Cardiac septum (tissue), 1 donor: ENCODE measurements at regions not wholly inside any gene's neighbourhood (a gene's known extent, or its start where the extent isn't known, plus 50 kb on each side); places are given as distances from the start of the nearest gene placed in this dataset.
"Not testable (repeated sequence)": the region's sequence is repeated elsewhere in the genome, so short reads cannot be mapped to it uniquely, and the experiment has no call there.

Source experiments
- DNase-seq: peaks from one replicate; pipeline ENCODE4 v3.0.0-alpha.2; 2020; ENCODE audit warnings: low spot score
- intact Hi-C: fragments of 100-400 bp; cut with DNase I; formaldehyde crosslinking; loops from one replicate; pipeline ENCODE4 v1.14.0; 2022
- donor health status: DM: no; HTN: no; CAD: no.

DNA sequence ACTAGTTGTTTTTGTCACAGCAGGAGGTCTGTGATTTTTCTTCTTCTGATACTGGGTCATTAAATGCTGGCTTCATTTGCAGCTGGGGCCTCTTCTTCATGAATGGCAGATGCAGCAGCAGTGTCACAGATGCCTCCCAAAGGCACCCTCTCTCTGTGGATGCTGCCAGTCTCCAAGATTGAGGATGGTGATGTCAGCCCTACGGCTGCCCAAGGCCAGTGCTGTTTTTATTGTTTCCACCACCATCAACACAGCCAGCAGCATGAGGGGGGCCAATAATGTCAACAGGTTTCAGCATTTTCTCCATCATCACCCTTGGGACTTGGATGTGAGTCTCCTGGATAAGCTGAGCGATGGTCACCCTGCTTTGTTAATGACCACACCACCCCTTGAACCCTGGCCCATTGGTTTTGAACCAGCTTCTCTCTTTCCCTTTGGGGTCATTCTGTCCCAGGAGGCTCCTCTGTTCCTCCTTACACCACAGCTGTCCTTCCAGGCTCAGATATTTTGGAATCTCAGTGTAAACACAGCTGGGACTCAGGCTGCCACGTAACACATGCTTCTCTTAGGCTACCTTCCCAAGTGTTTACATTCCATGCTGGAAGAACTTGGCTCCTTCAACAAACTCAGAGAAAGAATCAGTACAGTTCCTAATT, 151.7 kb upstream of the DDHD1 start:
- DNase-seq: no peak
- intact Hi-C loops: loop anchor here (5.0 kb wide), 1 partner anchor 483 kb away; no protein-coding TSS in a partner anchor

DNA sequence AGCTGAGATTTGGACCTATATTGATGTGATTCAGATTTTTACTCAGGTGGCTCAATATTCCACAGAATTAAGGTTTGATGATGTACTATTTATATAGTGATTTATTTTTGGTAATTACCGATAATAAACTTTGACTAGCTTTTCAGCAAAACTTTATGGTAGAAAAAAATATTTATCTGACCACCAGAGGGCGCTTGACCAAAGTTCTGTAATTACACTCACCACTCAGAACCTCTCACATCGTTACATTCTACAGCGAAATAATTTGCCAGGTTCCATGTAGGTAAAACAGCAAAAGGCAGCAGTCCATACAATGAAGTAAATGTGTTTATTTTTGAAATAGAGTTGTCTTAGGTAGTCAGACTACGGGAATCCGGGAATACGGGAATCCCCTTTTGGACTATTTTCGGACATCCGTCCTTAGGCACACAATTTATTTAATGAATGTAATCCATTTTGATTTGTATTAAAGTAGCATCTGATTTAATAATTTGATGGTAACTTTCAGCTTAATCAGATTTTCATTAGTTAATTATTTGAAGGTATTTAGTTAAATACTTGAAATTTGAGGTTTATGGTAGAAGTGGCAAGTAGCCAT, 143.0 kb upstream of the DDHD1 start:
- intact Hi-C loops: no loop called here
- no peak for DNase-seq

DNA sequence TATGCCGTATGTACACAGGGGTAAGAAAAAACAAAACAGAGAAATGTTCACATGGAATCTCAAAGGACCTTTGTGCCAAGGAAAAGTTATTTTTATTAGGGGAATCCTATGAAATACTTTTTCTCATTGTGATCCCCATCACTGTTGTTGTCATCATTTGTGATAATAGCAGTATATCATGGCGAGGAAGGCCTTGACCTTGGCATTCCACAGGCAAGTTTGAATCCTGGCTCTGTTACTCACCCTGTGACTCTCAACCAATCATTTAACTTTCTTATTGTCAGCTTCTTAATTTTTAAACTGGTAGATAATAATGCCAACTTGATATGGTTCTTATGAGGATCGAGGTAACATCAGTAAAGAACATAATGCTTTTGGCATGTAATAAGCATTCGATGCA, 142.2 kb upstream of the DDHD1 start:
- no peak for DNase-seq
- intact Hi-C loops: no loop called here

DNA sequence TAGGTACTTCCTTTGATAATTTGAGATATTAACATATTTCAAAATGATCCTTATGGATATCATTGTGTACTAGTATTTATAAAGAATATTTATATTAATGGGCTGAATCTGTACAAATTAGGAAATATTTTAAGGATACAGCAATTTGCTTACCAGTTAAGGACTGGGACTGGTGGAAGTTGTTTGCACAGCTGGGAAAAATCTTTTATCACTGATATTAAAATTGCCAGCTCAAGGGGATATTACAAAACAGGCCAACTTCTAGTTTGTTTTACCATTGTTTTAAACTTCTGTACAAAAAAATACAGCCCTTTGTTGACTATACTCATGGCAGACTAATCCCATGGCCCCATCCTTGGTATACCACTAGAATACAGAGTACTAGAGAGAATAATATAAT, 133.2 kb upstream of the DDHD1 start:
- no peak for DNase-seq
- intact Hi-C loops: no loop called here

DNA sequence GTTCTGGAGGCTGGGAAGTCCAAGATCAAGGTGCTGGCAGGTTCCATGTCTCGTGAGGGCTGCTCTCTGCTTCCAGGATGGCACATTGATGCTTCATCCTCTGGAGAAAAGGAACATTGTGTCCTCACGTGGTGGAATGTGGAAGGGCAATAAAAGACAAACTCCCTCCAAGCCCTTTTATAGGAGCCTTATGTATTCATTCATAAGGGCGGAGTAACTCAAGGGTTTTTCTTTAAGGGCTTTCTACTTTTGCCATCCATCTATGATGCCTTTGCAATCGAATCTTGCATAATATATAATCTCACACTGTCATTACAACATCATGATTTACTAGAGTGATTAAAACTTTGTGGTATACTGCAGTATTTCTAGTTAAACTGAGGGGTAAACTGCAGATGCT, 132.7 kb upstream of the DDHD1 start:
- intact Hi-C loops: no loop called here
- no peak for DNase-seq

DNA sequence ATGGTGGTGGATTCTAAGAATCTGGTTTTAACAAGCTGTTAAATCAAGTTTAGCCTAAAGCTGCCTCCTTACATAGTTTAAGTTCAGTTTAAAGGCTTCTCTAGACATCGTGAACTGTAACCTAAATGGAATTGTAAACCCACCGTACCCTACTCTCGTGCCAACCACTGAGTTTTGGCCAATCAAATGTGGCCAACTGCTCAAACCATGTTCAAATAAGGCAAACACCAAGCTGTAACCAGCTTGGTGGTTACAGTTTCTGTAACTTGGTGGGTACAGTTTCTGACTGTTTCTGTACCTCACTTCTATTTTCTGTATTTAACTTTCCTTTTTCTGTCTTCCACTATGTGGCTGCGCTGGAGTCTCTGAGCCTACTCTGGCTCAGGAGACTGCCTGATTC, 131.9 kb upstream of the DDHD1 start:
- intact Hi-C loops: no loop called here
- no peak for DNase-seq

DNA sequence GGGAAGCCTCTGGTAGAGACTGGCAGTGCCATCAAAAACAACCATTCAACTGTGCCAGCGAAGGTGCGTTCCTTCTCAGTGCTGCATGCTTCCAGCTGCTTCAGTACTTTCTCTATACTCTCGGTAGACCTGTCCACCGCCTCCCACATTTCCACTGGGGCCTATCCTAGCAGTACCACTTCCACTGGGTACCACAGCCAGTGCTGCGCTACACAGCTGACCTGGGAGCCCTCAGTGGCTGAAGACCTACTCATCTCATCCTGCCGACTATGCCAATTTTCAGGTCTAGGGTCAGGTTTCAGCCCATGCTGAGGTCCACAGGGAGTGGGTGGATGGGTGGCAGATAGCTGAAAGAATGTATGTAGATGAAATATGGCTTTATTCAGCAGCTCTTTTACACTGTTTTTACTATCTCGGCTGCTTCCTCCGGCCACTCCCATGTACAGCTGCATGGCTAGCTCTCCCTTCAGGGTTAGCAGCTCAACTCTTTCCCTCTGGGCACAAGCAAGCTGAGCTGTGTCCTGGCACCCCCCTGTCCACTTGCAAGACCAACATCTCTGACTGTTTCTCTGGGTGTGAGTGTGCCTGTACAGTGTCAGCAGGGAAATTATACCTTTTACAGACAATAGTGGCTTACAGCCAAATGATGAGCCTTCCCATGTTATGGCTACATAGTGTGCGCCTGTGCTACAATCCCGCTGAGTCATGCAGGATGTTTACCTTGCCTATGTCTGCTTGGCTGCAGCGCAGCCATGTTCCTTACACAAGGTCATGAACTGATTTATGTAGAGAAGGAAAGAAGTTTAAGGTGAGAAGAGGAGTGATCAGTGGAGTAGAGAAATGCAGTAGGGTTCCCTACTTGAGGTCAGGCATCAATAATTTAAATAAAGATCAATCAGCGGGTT, 125.7 kb upstream of the DDHD1 start:
- intact Hi-C loops: no loop called here
- no peak for DNase-seq

DNA sequence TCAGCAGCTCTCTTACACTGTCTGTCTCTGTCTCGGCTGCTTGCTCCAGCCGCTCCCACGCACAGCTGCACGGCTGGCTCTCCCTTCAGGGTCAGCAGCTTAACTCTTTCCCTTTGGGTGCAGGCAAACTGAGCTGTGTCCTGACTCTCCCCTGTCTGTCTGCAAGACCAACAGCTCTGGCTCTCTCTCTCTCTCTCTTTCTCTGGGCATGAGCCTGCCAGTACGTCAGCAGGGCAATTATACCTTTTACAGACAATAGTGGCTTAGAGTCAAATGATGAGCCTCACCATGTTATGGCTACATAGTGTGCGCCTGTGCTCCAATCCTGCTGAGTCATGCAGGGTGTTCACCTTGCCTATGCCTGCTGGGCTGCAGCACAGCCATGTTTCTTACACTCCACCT, 120.5 kb upstream of the DDHD1 start:
- no peak for DNase-seq
- intact Hi-C loops: no loop called here

DNA sequence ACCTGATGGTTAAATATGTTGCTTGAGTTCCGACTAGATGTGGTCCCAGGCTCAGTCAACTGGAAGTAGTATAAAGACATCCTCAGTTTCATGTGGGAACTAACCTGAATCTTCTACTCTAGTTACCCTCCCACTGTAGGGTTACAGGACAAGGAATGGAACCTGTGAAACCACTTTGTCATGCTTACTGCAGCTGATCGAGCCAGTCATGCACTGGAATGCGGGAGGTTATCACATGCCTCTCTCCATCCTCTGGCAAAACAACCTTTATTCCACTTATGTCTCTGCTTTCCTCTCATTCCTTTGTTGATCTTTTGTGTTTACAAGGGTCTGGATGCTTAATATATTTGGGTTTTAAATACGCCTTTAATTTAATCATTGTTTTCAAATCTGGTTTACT, 111.9 kb upstream of the DDHD1 start:
- no peak for DNase-seq
- intact Hi-C loops: no loop called here

DNA sequence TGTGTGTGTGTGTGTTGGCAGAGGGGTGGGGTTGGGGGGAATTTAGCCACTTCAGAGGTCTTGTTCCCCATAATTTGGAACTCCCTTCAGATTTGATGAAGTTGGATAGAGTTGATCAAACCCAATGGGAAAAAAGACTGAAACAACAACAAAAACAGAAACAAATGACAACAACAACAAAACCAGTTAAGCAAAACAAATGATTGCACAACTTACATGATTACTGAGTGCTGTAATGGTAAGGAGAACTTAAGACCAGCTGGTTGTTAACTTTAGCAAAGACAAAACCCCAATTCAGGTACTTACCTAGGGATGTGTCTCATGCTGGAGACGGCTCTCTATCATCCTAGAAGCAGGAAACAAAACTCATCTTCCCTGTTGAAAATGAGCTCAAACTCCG, 107.8 kb upstream of the DDHD1 start:
- intact Hi-C loops: no loop called here
- DNase-seq: no peak

DNA sequence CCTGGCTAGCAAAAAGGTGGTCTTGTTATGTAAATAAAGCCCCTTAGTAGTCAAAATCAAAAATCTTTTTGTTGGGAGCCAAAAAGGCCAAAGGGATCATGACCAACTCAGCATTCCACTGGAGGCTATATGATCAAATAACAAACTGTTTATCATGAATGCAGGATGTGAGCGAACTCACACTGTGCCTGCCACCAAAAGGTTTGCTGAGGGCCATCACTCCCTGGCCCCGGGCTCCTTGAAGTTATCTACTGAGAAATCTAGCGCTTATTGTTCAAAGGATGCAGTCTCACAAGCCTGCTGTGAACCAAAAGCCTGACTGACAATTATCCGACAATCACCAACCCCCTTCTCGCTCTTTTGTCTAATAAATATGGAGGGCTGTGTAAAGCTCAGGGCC, 107.2 kb upstream of the DDHD1 start:
- intact Hi-C loops: no loop called here
- no peak for DNase-seq

DNA sequence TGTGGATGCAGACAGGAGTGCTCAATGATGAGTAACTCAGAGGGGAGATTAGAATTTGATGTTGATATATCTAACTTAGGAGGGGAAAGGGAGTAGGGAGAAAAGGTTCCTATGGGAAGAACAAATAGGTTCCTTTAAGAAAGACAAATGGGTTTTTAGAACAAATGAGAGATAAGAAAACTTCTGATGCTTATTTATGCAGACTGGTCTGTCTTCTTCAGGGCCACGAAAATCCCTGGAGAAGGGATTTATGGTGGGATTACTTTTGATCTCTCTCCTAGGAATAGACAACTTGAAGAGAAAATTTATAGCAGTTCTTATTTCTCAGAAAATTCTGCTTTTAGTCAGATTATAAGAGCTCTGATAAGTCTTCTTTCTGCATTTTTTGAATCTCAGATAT, 99.0 kb upstream of the DDHD1 start:
- intact Hi-C loops: no loop called here
- no peak for DNase-seq

DNA sequence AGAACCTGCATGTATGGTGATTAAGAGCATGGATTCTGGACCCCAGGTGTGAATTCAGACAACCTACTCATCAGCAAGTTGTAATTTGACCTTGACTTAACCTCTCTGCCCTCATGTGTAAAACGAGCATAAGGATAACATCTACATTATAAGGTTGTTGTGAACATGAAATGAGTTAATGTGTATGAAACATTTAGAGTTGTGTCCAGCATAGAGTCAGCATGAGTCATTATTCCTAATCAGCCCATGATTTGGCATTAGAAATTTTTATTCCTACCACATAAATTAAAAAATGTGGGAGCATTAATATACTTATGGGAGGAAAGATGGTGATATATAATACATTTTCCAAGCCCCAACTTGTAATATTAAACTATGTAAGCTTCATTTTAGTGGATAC, 95.9 kb upstream of the DDHD1 start:
- DNase-seq: no peak
- intact Hi-C loops: no loop called here

DNA sequence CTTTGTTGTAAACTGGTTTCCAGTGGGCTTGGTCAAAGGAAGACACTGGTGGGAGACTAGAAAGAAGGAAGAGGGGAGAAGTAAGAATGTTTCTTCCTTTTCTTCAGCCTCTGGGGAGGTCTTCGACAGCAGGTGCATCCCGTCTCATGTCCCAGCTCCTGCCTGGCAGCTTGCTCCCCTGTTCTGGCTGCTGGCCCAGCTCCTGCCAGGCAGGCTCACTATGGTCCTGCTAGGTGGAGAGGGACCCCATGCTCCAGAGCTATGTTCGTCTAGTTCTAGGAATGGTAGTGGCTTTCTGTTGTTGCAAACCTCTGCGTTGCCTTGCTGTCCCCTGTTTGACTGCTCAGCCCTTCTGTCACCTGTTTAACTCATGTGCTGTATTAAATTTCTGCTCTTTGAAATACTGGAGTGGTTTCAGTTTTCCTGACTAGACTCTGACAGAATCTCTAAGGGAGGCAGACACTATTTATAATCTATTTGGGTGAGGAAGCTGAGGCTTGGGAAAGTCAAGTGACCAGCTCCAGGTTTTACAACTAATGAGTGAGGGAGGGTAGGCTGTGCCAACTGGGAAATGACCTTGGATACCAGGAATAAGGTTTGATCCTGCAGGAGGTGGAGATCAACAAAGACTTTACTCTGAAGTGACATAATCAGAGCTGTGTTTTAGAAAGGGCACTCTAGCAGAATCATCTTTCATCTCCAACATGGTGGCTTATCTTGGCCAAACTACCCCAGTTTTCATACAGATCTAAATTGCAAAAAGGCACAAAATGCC, 94.7 kb upstream of the DDHD1 start:
- intact Hi-C loops: no loop called here
- DNase-seq: no peak

DNA sequence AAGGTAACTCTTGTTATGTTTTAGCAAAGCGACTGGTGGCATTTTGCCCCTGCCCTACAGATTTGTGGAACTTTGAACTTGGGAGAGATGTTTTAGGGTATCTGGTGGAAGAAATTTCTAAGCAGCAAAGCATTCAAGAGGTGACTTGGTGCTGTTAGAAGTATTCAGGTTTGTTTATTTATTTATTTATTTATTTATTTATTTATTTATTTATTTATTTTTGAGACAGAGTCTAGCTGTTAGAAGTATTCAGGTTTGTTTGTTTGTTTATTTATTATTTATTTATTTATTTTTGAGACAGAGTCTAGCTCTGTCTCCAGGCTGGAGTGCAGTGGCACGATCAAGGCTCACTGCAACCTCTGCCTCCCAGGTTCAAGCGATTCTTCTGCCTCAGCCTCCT, 89.8 kb upstream of the DDHD1 start:
- intact Hi-C loops, DNase-seq: not testable (repeated sequence)

DNA sequence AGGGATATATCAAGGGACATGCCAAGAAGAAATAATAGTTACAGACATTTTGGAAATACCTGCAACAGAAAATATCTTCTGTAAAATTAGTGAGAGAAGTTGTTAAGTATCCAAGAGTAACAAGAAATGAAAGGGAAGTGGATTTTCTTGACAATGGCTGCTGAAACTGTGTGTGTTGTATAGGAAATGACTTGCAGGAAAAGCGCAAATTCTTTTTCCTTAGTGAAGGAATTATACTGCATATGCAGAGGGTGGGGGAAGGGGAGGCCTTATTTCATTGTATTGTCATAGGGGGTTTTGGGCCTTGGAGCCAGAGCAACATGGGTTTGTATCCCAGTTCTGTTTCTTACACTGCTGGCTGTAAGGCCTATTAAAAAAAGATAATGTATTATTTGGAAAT, 84.4 kb upstream of the DDHD1 start:
- DNase-seq: no peak
- intact Hi-C loops: no loop called here

DNA sequence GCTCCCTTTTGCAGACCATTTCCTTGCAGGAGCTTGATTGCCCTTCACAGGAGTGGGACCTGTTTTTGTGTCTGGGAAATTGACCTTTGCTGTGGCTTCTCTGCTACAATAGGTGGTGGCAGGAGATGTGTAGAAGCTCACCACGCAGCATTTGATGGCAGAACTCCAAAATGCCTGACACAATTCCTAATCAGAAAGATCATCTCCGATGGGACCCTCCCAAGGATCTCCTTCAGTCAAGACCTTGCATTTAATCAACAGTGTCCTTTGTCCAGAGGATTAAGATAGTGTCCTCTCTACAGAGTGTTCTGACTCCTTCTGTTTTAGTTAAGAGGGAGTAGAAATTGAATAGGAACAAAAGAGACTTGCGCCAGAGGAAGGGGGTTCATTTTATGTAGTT, 83.6 kb upstream of the DDHD1 start:
- intact Hi-C loops: no loop called here
- no peak for DNase-seq

DNA sequence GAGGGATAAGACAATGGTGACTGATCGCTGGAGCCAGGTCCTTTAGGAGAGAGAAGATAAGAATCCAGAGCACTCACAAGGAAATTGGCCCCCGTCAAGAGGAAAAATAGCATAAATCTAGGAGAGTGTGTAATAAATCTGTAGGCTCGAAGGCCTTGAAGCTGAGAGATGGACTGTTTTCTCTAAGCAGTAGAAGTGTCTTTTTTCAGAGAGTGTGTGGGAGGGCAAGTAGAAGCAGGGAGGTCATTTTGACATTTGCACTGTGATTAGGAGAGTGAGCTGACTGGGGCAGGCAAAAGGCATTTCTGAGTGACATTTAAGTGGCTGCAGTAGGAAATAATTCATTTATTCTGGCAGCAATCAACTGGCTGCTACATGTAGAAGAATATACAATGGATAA, 78.0 kb upstream of the DDHD1 start:
- no peak for DNase-seq
- intact Hi-C loops: no loop called here

DNA sequence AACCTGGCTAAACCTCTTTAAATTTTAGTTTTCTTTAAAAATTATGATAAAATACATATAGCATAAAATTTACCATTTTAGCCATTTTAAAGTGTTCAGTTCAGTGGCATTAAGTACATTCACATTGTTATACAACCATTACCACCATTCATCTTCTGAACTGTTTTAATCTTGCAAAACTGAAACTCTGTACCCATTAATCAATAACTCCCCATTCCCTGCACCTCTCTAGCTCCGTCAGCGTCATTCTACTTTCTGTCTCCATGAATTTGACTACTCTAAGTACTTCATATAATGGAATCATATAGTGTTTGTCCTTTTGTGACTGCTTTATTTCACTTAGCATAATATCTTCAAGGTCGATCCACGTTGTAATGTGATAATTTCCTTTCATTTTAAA, 75.8 kb upstream of the DDHD1 start:
- DNase-seq: no peak
- intact Hi-C loops: no loop called here

DNA sequence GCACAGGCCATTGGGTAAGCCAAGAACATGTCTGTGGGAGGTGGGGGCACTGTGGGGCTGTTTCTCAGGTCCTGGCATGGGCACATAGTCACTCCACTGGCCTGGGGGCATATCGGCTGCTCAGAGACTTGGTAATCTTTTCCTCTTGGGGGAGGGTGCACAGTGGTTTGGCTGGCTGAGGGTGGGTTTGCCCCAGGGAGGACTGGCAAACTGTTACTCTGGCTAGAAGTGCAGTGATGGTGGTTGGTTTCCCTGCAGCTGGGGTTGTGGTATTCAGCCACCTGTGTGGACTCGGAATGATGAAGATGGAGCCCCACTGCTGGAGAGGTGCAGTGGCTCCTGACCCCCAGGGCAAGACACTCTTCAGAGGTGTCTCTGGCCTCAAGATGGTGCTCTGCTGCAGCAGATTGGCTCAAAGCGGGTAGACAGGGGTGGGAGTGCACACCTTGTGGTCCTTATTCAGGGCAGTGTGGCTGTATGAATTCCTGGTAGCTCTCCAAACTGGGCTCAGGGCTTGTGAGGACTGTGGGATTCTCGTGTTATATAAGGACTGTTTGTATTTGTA, 74.1 kb upstream of the DDHD1 start:
- intact Hi-C loops: no loop called here

More for the DNA sequence above, 74.1 kb upstream of the DDHD1 start:
- DNase-seq: no peak
